ENCODE measurements at regions not wholly inside any gene's neighbourhood (a gene's known extent, or its start where the extent isn't known, plus 50 kb on each side); places are given as distances from the start of the nearest gene placed in this dataset.

- TF ChIP-seq ZNF274 (IDR thresholded peaks at IDR 0.05; ENCODE audit: low read length) (no peak), ZNF274 (tag by site-specific recombination; IDR thresholded peaks at IDR 0.05; ENCODE audit: borderline replicate concordance) (no peak), CTCF (tag by site-specific recombination; IDR thresholded peaks at IDR 0.05) (no peak), YY1 (tag by site-specific recombination; IDR thresholded peaks at IDR 0.05) (no peak), ZNF513 (tag by site-specific recombination; IDR thresholded peaks at IDR 0.05) (no peak)
Measured at GRCh38 chr3:24857945-24858344, 363.3 kb upstream of the THRB start.

Measured in HEK293 (cell line).